Fibroblast of skin of back (primary cell): ENCODE measurements at regions not wholly inside any gene's neighbourhood (a gene's known extent, or its start where the extent isn't known, plus 50 kb on each side); places are given as distances from the start of the nearest gene placed in this dataset.
A peak's percentile ranks its signal among the peaks of the same experiment; 100 is the strongest.
"Not testable (repeated sequence)": the region's sequence is repeated elsewhere in the genome, so short reads cannot be mapped to it uniquely, and the experiment has no call there.

Experiments used
- DNase-seq: peaks from one replicate; pipeline ENCODE4 v3.0.0-alpha.2; 2013

- DNase-seq = no peak
These were observed 407.9 kb downstream of the MIAT start for GRCh38 chr22:27065279-27065678.

GRCh38 chr22:27066856-27067255, 409.5 kb downstream of the MIAT start:
- no peak for DNase-seq

GRCh38 chr22:27068121-27068520, 410.7 kb downstream of the MIAT start:
- DNase-seq = no peak

- DNase-seq = no peak
These were observed 413.2 kb downstream of the MIAT start for GRCh38 chr22:27070594-27070993.

GRCh38 chr22:27073601-27074425, 416.4 kb downstream of the MIAT start:
- peak; percentile 75 for DNase-seq

- peak; percentile 37 for DNase-seq
These were observed 417.8 kb downstream of the MIAT start for GRCh38 chr22:27075028-27075678.

- no peak for DNase-seq
These were observed 418.5 kb downstream of the MIAT start for GRCh38 chr22:27075891-27076290.

- not testable (repeated sequence) for DNase-seq
These were observed 420.7 kb downstream of the MIAT start for GRCh38 chr22:27078064-27078463.

- DNase-seq = no peak
These were observed 422.7 kb downstream of the MIAT start for GRCh38 chr22:27080036-27080578.

GRCh38 chr22:27080863-27081262, 423.5 kb downstream of the MIAT start:
- no peak for DNase-seq

GRCh38 chr22:27083610-27084009, 426.2 kb downstream of the MIAT start:
- DNase-seq = no peak

- DNase-seq = no peak
These were observed 426.7 kb downstream of the MIAT start for GRCh38 chr22:27084130-27084529.

- DNase-seq = no peak
These were observed 429.0 kb downstream of the MIAT start for GRCh38 chr22:27086080-27087044.

- DNase-seq = no peak
These were observed 429.7 kb downstream of the MIAT start for GRCh38 chr22:27087051-27087450.

GRCh38 chr22:27088026-27088425, 430.6 kb downstream of the MIAT start:
- DNase-seq = peak; percentile 75

- no peak for DNase-seq
These were observed 431.9 kb downstream of the MIAT start for GRCh38 chr22:27089264-27089663.

GRCh38 chr22:27090611-27091011, 433.2 kb downstream of the MIAT start:
- no peak for DNase-seq

GRCh38 chr22:27093422-27093821, 436.0 kb downstream of the MIAT start:
- DNase-seq = no peak

- peak; percentile 72 for DNase-seq
These were observed 437.4 kb downstream of the MIAT start for GRCh38 chr22:27094633-27095308.

- no peak for DNase-seq
These were observed 440.1 kb downstream of the MIAT start for GRCh38 chr22:27097506-27097905.

GRCh38 chr22:27097933-27098332, 440.5 kb downstream of the MIAT start:
- peak; percentile 68 for DNase-seq
